Neural cell (in vitro differentiated cells): ENCODE measurements at regions not wholly inside any gene's neighbourhood (a gene's known extent, or its start where the extent isn't known, plus 50 kb on each side); places are given as distances from the start of the nearest gene placed in this dataset.

ENCODE experiments used
- H2AFZ ChIP-seq: fragments of 200-600, 300-800 bp; sonication (generic), shearing (Covaris generic); 2 replicates; pipeline ENCODE4 v1.6.0; 2014; ENCODE audit warnings: low read depth, mild to moderate bottlenecking, antibody characterized with exemption, low read length, moderate library complexity
- H3F3A ChIP-seq: fragments of 200-600 bp; shearing (Covaris generic); 2 replicates; pipeline ENCODE4 v1.6.1; 2016; ENCODE audit warnings: mild to moderate bottlenecking, moderate library complexity, mixed read lengths, antibody characterized with exemption, low read length; ENCODE audit not compliant: insufficient read depth, poor library complexity, severe bottlenecking
- H3K27ac ChIP-seq: fragments of 200-600, 300-800 bp; sonication (generic), shearing (Covaris generic); 2 replicates; pipeline ENCODE4 v1.5.1; 2014; ENCODE audit warnings: mild to moderate bottlenecking, low read length, moderate library complexity
- H3K27me3 ChIP-seq: fragments of 300-800, 200-600 bp; sonication (generic), shearing (Covaris generic); 2 replicates; pipeline ENCODE4 v1.6.0; 2014; ENCODE audit warnings: mild to moderate bottlenecking, low read depth, low read length, moderate library complexity; ENCODE audit not compliant: insufficient read depth
- H3K36me3 ChIP-seq: fragments of 300-800, 200-600 bp; sonication (generic), shearing (Covaris generic); 2 replicates; pipeline ENCODE4 v1.5.1; 2014; ENCODE audit warnings: mild to moderate bottlenecking, antibody characterized with exemption, low read length, moderate library complexity; ENCODE audit not compliant: insufficient read depth
- H3K4me2 ChIP-seq: fragments of 300-800, 200-600 bp; sonication (generic), shearing (Covaris generic); 2 replicates; pipeline ENCODE4 v1.6.0; 2014; ENCODE audit warnings: mild to moderate bottlenecking, low read length
- H3K4me3 ChIP-seq: fragments of 300-800, 200-600 bp; sonication (generic), shearing (Covaris generic); 2 replicates; pipeline ENCODE4 v1.5.1; 2014; ENCODE audit warnings: mild to moderate bottlenecking, low read length, moderate library complexity
- H3K79me2 ChIP-seq: fragments of 200-600 bp; shearing (Covaris generic); replicated peaks from 2 replicates; pipeline ENCODE4 v1.6.0; 2014; ENCODE audit warnings: mild to moderate bottlenecking, low read length, moderate library complexity; ENCODE audit not compliant: insufficient read depth
- H3K9ac ChIP-seq: fragments of 300-800, 200-600 bp; sonication (generic), shearing (Covaris generic); 2 replicates; pipeline ENCODE4 v1.6.1; 2016; ENCODE audit warnings: mild to moderate bottlenecking, low read length, mixed read lengths
- H3K9me2 ChIP-seq: fragments of 200-600 bp; shearing (Covaris generic); 2 replicates; pipeline ENCODE4 v1.6.1; 2016; ENCODE audit warnings: mild to moderate bottlenecking, low read length, mixed read lengths; ENCODE audit not compliant: insufficient read depth
- H3K9me3 ChIP-seq: fragments of 200-600, 300-800 bp; sonication (generic), shearing (Covaris generic); 2 replicates; pipeline ENCODE4 v1.6.1; 2016; ENCODE audit warnings: mild to moderate bottlenecking, mixed run types, low read length, moderate library complexity, mixed read lengths
- H4K20me1 ChIP-seq: fragments of 200-600 bp; shearing (Covaris generic); 2 replicates; pipeline ENCODE4 v1.6.1; 2016; ENCODE audit warnings: mild to moderate bottlenecking, mixed run types; ENCODE audit not compliant: insufficient read depth
- EP300 ChIP-seq: fragments of 450-650 bp; conservative IDR thresholded peaks from 2 replicates; pipeline ENCODE4 v1.6.1; 2014; ENCODE audit warnings: antibody characterized with exemption, mild to moderate bottlenecking, moderate library complexity; ENCODE audit not compliant: poor library complexity, severe bottlenecking
- EZH2 ChIP-seq: fragments of 200-600, 300-800 bp; shearing (Covaris generic), sonication (generic); IDR thresholded peaks from 2 replicates; pipeline ENCODE4 v1.6.1; 2014; ENCODE audit warnings: antibody characterized with exemption, low read length, borderline replicate concordance, mild to moderate bottlenecking; ENCODE audit not compliant: insufficient read depth, poor library complexity, severe bottlenecking
- MXI1 ChIP-seq: fragments of 450-650 bp; conservative IDR thresholded peaks from 2 replicates; pipeline ENCODE4 v1.6.1; 2014; ENCODE audit warnings: antibody characterized with exemption, mild to moderate bottlenecking; ENCODE audit not compliant: poor library complexity, severe bottlenecking
- POLR2AphosphoS5 ChIP-seq: IDR thresholded peaks from 2 replicates; pipeline ENCODE4 v1.6.1; 2012
- RAD21 ChIP-seq: fragments of 450-650 bp; conservative IDR thresholded peaks from 2 replicates; pipeline ENCODE4 v1.6.1; 2014; ENCODE audit warnings: antibody characterized with exemption, mild to moderate bottlenecking, moderate library complexity
- SMC3 ChIP-seq: fragments of 450-650 bp; conservative IDR thresholded peaks from 2 replicates; pipeline ENCODE4 v1.6.1; 2014; ENCODE audit warnings: antibody characterized with exemption, mild to moderate bottlenecking, moderate library complexity; ENCODE audit not compliant: poor library complexity
- TAF1 ChIP-seq: IDR thresholded peaks from 2 replicates; pipeline ENCODE4 v1.6.1; 2012; ENCODE audit warnings: low read depth
- TF ChIP-seq, protein P1 (sequence below): fragments of 450-650 bp; IDR thresholded peaks from 2 replicates; pipeline ENCODE4 v1.5.1; 2014; ENCODE audit warnings: antibody characterized with exemption, mild to moderate bottlenecking, moderate library complexity; ENCODE audit not compliant: poor library complexity, severe bottlenecking
- TF ChIP-seq, protein P2 (sequence below): IDR thresholded peaks from 2 replicates; pipeline ENCODE4 v1.6.1; 2012; ENCODE audit warnings: borderline replicate concordance

DNA sequence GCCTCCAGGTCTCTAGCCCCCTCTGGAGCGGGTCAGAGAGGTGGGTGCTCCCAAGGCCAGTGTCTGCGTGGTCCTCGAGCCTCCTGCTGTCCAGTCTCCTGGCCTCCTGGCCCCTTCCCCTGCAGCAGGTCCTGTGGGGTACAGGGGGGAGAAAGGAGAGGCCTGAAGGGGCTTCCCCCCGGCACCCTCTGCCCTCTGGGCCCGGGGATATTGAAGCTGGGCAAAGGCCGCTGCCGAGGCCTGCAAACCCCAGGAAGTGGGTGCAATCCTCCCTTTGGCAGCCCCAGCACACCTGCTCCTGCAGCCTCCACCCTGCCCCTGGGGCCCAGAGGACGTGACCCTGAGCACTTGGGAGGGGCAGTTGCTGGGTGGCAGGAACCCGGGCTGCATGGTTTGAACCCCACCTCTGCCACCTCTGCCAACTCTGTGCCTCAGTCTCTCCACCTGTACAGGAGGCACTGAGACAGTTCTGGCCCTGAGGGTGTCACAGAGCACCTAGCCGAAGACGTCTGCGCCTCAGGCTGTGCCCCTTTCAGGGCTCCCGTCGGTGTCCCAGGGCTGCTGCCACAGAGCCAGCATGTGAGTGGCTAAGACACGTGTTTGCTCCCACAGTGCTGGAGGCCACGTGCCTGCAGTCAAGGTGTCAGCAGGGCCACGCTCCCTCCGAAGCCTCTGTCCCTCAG, 59.1 kb upstream of the INPP5A start:
- H3F3A ChIP-seq, result no peaks in the 10 kb centered on the region
- H3K27ac ChIP-seq, result no peak overlapping the region
- H3K36me3 ChIP-seq, result no peaks in the 10 kb centered on the region
- no peaks in the 10 kb centered on the region for H3K27me3 ChIP-seq
- H3K4me2 ChIP-seq, result no peak overlapping the region
- H3K9me3 ChIP-seq, result no peaks in the 10 kb centered on the region
- H3K79me2 ChIP-seq, result no peaks in the 10 kb centered on the region
- no peaks in the 10 kb centered on the region for H3K9me2 ChIP-seq
- H2AFZ ChIP-seq, result no peak overlapping the region
- TF ChIP-seq SMC3 (no peak), TAF1 (no peak)
- no peaks in the 10 kb centered on the region for H4K20me1 ChIP-seq
- H3K9ac ChIP-seq, result no peak overlapping the region
- H3K4me3 ChIP-seq, result no peak overlapping the region

DNA sequence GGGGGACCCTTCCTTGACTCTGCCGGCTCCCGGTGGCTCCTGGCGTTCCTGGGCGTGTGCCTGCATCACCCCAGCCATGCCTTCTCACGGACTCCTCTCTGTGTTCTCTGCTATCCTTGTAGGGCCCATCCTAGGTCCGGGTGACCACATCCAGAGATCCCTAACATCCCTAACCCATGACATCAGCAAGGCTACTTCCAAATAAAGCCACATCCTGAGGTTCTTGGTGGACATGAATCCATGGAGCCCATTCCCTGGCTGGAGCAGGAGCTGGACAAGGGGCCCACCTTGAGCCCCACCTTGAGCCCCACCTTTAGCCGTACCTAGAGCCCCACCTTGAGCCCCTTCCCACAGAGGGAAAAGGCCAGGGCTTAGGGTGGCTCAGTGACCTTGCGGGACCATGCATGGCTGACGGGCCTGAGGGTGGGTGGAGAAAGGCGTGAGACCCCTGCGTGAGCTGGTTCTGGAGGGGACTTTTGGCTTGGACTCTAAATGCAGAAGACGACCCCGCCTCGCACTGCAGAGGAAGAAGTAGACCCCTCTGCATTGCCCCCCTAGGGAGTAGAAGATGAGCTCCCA, 58.5 kb upstream of the INPP5A start:
- H3K4me2 ChIP-seq, result no peak overlapping the region
- H3K27me3 ChIP-seq, result no peaks in the 10 kb centered on the region
- no peaks in the 10 kb centered on the region for H3K9me3 ChIP-seq
- H4K20me1 ChIP-seq, result no peaks in the 10 kb centered on the region
- no peaks in the 10 kb centered on the region for H3K36me3 ChIP-seq
- no peaks in the 10 kb centered on the region for H3K79me2 ChIP-seq
- no peak for TF ChIP-seq SMC3
- no peak for TF ChIP-seq RAD21
- TF ChIP-seq MXI1, result no peak
- TF ChIP-seq, protein P1, sequence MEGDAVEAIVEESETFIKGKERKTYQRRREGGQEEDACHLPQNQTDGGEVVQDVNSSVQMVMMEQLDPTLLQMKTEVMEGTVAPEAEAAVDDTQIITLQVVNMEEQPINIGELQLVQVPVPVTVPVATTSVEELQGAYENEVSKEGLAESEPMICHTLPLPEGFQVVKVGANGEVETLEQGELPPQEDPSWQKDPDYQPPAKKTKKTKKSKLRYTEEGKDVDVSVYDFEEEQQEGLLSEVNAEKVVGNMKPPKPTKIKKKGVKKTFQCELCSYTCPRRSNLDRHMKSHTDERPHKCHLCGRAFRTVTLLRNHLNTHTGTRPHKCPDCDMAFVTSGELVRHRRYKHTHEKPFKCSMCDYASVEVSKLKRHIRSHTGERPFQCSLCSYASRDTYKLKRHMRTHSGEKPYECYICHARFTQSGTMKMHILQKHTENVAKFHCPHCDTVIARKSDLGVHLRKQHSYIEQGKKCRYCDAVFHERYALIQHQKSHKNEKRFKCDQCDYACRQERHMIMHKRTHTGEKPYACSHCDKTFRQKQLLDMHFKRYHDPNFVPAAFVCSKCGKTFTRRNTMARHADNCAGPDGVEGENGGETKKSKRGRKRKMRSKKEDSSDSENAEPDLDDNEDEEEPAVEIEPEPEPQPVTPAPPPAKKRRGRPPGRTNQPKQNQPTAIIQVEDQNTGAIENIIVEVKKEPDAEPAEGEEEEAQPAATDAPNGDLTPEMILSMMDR, result no peak
- TF ChIP-seq EP300, result no peak
- TF ChIP-seq POLR2AphosphoS5, result no peak
- TF ChIP-seq EZH2, result no peak
- no peak for TF ChIP-seq TAF1
- TF ChIP-seq, protein P2, sequence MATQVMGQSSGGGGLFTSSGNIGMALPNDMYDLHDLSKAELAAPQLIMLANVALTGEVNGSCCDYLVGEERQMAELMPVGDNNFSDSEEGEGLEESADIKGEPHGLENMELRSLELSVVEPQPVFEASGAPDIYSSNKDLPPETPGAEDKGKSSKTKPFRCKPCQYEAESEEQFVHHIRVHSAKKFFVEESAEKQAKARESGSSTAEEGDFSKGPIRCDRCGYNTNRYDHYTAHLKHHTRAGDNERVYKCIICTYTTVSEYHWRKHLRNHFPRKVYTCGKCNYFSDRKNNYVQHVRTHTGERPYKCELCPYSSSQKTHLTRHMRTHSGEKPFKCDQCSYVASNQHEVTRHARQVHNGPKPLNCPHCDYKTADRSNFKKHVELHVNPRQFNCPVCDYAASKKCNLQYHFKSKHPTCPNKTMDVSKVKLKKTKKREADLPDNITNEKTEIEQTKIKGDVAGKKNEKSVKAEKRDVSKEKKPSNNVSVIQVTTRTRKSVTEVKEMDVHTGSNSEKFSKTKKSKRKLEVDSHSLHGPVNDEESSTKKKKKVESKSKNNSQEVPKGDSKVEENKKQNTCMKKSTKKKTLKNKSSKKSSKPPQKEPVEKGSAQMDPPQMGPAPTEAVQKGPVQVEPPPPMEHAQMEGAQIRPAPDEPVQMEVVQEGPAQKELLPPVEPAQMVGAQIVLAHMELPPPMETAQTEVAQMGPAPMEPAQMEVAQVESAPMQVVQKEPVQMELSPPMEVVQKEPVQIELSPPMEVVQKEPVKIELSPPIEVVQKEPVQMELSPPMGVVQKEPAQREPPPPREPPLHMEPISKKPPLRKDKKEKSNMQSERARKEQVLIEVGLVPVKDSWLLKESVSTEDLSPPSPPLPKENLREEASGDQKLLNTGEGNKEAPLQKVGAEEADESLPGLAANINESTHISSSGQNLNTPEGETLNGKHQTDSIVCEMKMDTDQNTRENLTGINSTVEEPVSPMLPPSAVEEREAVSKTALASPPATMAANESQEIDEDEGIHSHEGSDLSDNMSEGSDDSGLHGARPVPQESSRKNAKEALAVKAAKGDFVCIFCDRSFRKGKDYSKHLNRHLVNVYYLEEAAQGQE, result no peak
- H3K27ac ChIP-seq, result no peak overlapping the region
- no peaks in the 10 kb centered on the region for H3F3A ChIP-seq
- H3K9me2 ChIP-seq, result no peaks in the 10 kb centered on the region
- H3K4me3 ChIP-seq, result no peak overlapping the region
- H2AFZ ChIP-seq, result no peak overlapping the region
- H3K9ac ChIP-seq, result no peak overlapping the region
